ENCODE measurements at regions not wholly inside any gene's neighbourhood (a gene's known extent, or its start where the extent isn't known, plus 50 kb on each side); places are given as distances from the start of the nearest gene placed in this dataset.

GRCh38 chr20:6994452-6994851 is 227.0 kb downstream of the BMP2 start:
- Histone ChIP-seq H3F3A (ENCODE audit: insufficient read depth, low read length) (no peaks in the 10 kb centered on the region), H3K4me2 (ENCODE audit: low read depth, low read length) (no peak overlapping the region), H3K4me1 (ENCODE audit: low read length) (no peaks in the 10 kb centered on the region), H3K27ac (ENCODE audit: low read length) (no peak overlapping the region), H3K4me3 (ENCODE audit: low read length) (no peak overlapping the region), H3K9me3 (replicated peaks; ENCODE audit: insufficient read depth, low read length) (no peaks in the 10 kb centered on the region), H2AFZ (ENCODE audit: low read length) (no peak overlapping the region), H4K20me1 (ENCODE audit: insufficient read depth, low read length) (no peaks in the 10 kb centered on the region), H3K9me2 (replicated peaks; ENCODE audit: insufficient read depth, low read length) (no peaks in the 10 kb centered on the region), H3K9ac (ENCODE audit: low read length) (no peak overlapping the region), H3K79me2 (ENCODE audit: low read length) (no peaks in the 10 kb centered on the region), H3K27me3 (replicated peaks; ENCODE audit: insufficient read depth, low read length) (no peaks in the 10 kb centered on the region), H3K36me3 (replicated peaks; ENCODE audit: insufficient read depth, low read length) (no peaks in the 10 kb centered on the region)
- no peak for DNase-seq
- TF ChIP-seq EZH2phosphoT487 (IDR thresholded peaks at IDR 0.05; ENCODE audit: low read length): no peak
- TF ChIP-seq EZH2 (optimal IDR thresholded peaks at IDR 0.05; ENCODE audit: low read depth, low read length): no peak
- TF ChIP-seq CTCF (IDR thresholded peaks at IDR 0.05; ENCODE audit: low read length): no peak

GRCh38 chr20:6998909-6999308 is 231.4 kb downstream of the BMP2 start:
- H3K4me1 ChIP-seq (ENCODE audit: low read length): no peaks in the 10 kb centered on the region
- H3K27ac ChIP-seq (ENCODE audit: low read length): no peak overlapping the region
- H3K9ac ChIP-seq (ENCODE audit: low read length): no peak overlapping the region
- H2AFZ ChIP-seq (ENCODE audit: low read length): no peak overlapping the region
- H3K4me3 ChIP-seq (ENCODE audit: low read length): no peak overlapping the region
- H3F3A ChIP-seq (ENCODE audit: insufficient read depth, low read length): no peaks in the 10 kb centered on the region
- no peaks in the 10 kb centered on the region for H3K79me2 ChIP-seq (ENCODE audit: low read length)
- no peaks in the 10 kb centered on the region for H3K27me3 ChIP-seq (replicated peaks; ENCODE audit: insufficient read depth, low read length)
- no peak overlapping the region for H3K4me2 ChIP-seq (ENCODE audit: low read depth, low read length)
- TF ChIP-seq EZH2 (optimal IDR thresholded peaks at IDR 0.05; ENCODE audit: low read depth, low read length) (no peak), CTCF (IDR thresholded peaks at IDR 0.05; ENCODE audit: low read length) (no peak), EZH2phosphoT487 (IDR thresholded peaks at IDR 0.05; ENCODE audit: low read length) (no peak)
- no peaks in the 10 kb centered on the region for H4K20me1 ChIP-seq (ENCODE audit: insufficient read depth, low read length)
- H3K9me2 ChIP-seq (replicated peaks; ENCODE audit: insufficient read depth, low read length): no peaks in the 10 kb centered on the region
- DNase-seq: no peak
- H3K9me3 ChIP-seq (replicated peaks; ENCODE audit: insufficient read depth, low read length): no peaks in the 10 kb centered on the region
- H3K36me3 ChIP-seq (replicated peaks; ENCODE audit: insufficient read depth, low read length): no peaks in the 10 kb centered on the region

GRCh38 chr20:6999381-6999780 is 231.9 kb downstream of the BMP2 start:
- H3K27me3 ChIP-seq (replicated peaks; ENCODE audit: insufficient read depth, low read length): no peaks in the 10 kb centered on the region
- no peaks in the 10 kb centered on the region for H3K9me2 ChIP-seq (replicated peaks; ENCODE audit: insufficient read depth, low read length)
- no peak overlapping the region for H2AFZ ChIP-seq (ENCODE audit: low read length)
- no peak for DNase-seq
- H4K20me1 ChIP-seq (ENCODE audit: insufficient read depth, low read length): no peaks in the 10 kb centered on the region
- H3K9me3 ChIP-seq (replicated peaks; ENCODE audit: insufficient read depth, low read length): no peaks in the 10 kb centered on the region
- H3K36me3 ChIP-seq (replicated peaks; ENCODE audit: insufficient read depth, low read length): no peaks in the 10 kb centered on the region
- H3K4me2 ChIP-seq (ENCODE audit: low read depth, low read length): no peak overlapping the region
- no peak overlapping the region for H3K9ac ChIP-seq (ENCODE audit: low read length)
- H3F3A ChIP-seq (ENCODE audit: insufficient read depth, low read length): no peaks in the 10 kb centered on the region
- H3K27ac ChIP-seq (ENCODE audit: low read length): no peak overlapping the region
- H3K4me3 ChIP-seq (ENCODE audit: low read length): no peak overlapping the region
- H3K4me1 ChIP-seq (ENCODE audit: low read length): no peaks in the 10 kb centered on the region
- TF ChIP-seq EZH2phosphoT487 (IDR thresholded peaks at IDR 0.05; ENCODE audit: low read length) (no peak), CTCF (IDR thresholded peaks at IDR 0.05; ENCODE audit: low read length) (no peak), EZH2 (optimal IDR thresholded peaks at IDR 0.05; ENCODE audit: low read depth, low read length) (no peak)
- no peaks in the 10 kb centered on the region for H3K79me2 ChIP-seq (ENCODE audit: low read length)
